ENCODE measurements at regions not wholly inside any gene's neighbourhood (a gene's known extent, or its start where the extent isn't known, plus 50 kb on each side); places are given as distances from the start of the nearest gene placed in this dataset.

DNA sequence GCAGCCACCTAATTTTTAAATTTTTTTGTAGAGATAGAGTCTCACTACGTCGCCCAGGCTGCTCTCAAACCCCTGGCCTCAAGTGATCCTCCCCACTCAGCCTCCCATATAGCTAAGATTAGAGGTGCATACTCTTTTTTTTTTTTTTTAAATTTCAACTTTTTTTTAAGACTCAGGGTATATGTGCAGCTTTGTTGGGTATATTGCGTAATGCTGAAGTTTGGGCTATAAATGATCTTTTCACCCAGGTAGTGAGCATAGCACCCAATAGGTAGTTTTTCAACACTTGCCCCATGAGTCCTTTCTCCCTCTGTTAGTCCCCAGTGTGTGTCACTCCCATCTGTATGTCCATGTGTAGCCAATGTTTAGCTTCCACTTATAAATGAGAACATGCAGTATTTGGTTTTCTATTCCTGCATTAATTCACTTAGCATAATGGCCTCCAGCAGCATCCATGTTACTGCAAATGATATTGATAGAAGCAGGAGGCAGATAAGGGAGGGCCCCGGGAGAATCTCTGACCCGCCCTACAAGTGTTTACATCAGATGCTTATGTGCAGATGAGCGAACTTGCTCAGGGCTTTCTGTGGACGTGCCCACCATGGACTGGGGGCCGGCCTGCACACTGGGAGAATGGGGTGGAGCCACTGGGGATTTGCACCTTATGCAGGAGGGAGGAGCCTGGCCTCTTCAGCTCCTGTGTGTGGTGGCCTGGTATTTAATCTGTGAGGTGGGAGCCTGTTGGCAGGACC lies 110.3 kb upstream of the ZKSCAN2 start:
- no peak for FAIRE-seq
- no TSS peak for BruUV-seq (replicated peaks)
- CTCF ChIA-PET = no interaction called here

More for the DNA sequence above, 110.3 kb upstream of the ZKSCAN2 start:
- dilution Hi-C loops (cut with MboI; ENCODE audit: extremely low pct_ligation_motif_present, low sequenced_read_pairs) (no loop called here), intact Hi-C loops (cut with micrococcal nuclease) (no loop called here)
- Histone ChIP-seq H3K9ac (replicated peaks; ENCODE audit: extremely low read depth, insufficient read depth, low read length) (no peak overlapping the region), H3K27ac (ENCODE audit: insufficient read depth, low read depth, low read length) (no peak overlapping the region), H3K9me1 (replicated peaks; ENCODE audit: control insufficient read depth, extremely low read depth, insufficient read depth, low read length) (no peaks in the 10 kb centered on the region), H3K27me3 (ENCODE audit: control insufficient read depth in 2 of 2, insufficient read depth in 2 of 2, low read length in 2 of 2) (no peaks in the 10 kb centered on the region), H3K36me3 (ENCODE audit: control insufficient read depth in 2 of 2, extremely low read depth in 1 of 2, insufficient read depth in 2 of 2, low read length in 2 of 2) (no peaks in the 10 kb centered on the region), H4K20me1 (replicated peaks; ENCODE audit: control insufficient read depth, extremely low read depth, insufficient read depth, low read length) (no peaks in the 10 kb centered on the region), H3K4me3 (replicated peaks in 1 of 3; ENCODE audit: insufficient read depth in 1 of 3, low read depth in 1 of 3, low read length in 3 of 3) (no peak overlapping the region), H3K79me2 (ENCODE audit: control insufficient read depth, insufficient read depth, low read length) (no peaks in the 10 kb centered on the region), H3K9me3 (replicated peaks; ENCODE audit: control insufficient read depth, insufficient read depth, low read length) (peaks cover 2% of the 10 kb centered on the region), H3K4me1 (ENCODE audit: control insufficient read depth, extremely low read depth, insufficient read depth, low read length) (no peaks in the 10 kb centered on the region), H3K4me2 (ENCODE audit: insufficient read depth, low read length) (no peak overlapping the region), H2AFZ (ENCODE audit: low read depth, low read length) (no peak overlapping the region)
- POLR2A ChIA-PET = no interaction called here
- no peak for DNase-seq (ENCODE audit: low read depth, low spot score)
- TF ChIP-seq POLR2AphosphoS5 (IDR thresholded peaks at IDR 0.05; ENCODE audit: insufficient read depth, low read depth, low read length) (no peak), MYC (IDR thresholded peaks at IDR 0.05; ENCODE audit: low read depth, low read length) (no peak), POLR2A (IDR thresholded peaks at IDR 0.05; ENCODE audit: low read depth, low read length) (no peak), JUN (IDR thresholded peaks at IDR 0.05; ENCODE audit: borderline replicate concordance, insufficient read depth, insufficient read length, low read depth) (no peak), GATA2 (IDR thresholded peaks at IDR 0.05; ENCODE audit: insufficient read depth, insufficient read length, low read depth, low read length) (no peak), FOS (IDR thresholded peaks at IDR 0.05; ENCODE audit: borderline replicate concordance, insufficient read depth, low read length) (no peak), MAX (IDR thresholded peaks at IDR 0.05; ENCODE audit: insufficient read depth, insufficient read length) (no peak), EZH2 (IDR thresholded peaks at IDR 0.05; ENCODE audit: borderline replicate concordance, low read depth, low read length, severe bottlenecking) (no peak)
- TF ChIP-seq, protein P1, sequence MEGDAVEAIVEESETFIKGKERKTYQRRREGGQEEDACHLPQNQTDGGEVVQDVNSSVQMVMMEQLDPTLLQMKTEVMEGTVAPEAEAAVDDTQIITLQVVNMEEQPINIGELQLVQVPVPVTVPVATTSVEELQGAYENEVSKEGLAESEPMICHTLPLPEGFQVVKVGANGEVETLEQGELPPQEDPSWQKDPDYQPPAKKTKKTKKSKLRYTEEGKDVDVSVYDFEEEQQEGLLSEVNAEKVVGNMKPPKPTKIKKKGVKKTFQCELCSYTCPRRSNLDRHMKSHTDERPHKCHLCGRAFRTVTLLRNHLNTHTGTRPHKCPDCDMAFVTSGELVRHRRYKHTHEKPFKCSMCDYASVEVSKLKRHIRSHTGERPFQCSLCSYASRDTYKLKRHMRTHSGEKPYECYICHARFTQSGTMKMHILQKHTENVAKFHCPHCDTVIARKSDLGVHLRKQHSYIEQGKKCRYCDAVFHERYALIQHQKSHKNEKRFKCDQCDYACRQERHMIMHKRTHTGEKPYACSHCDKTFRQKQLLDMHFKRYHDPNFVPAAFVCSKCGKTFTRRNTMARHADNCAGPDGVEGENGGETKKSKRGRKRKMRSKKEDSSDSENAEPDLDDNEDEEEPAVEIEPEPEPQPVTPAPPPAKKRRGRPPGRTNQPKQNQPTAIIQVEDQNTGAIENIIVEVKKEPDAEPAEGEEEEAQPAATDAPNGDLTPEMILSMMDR (IDR thresholded peaks at IDR 0.05; ENCODE audit: extremely low read depth in 1 of 2, insufficient read depth in 1 of 2, low read depth in 1 of 2, low read length in 2 of 2) = no peak
